ENCODE measurements at regions not wholly inside any gene's neighbourhood (a gene's known extent, or its start where the extent isn't known, plus 50 kb on each side); places are given as distances from the start of the nearest gene placed in this dataset.
"Not testable (repeated sequence)": the region's sequence is repeated elsewhere in the genome, so short reads cannot be mapped to it uniquely, and the experiment has no call there.

GRCh38 chr16:88182967-88183881 lies 199.5 kb upstream of the ZNF469 start:
- TF ChIP-seq ZC3H10 (CRISPR knock-in tag; IDR thresholded peaks at IDR 0.05); ZFP30 (CRISPR knock-in tag; IDR thresholded peaks at IDR 0.05); GLIS3 (CRISPR knock-in tag; IDR thresholded peaks at IDR 0.05); ZNF565 (CRISPR knock-in tag; conservative IDR thresholded peaks at IDR 0.05; ENCODE audit: low read depth); TCF4 (CRISPR knock-in tag; IDR thresholded peaks at IDR 0.05; ENCODE audit: borderline replicate concordance); ZNF70 (CRISPR knock-in tag; IDR thresholded peaks at IDR 0.05); PATZ1 (CRISPR knock-in tag; IDR thresholded peaks at IDR 0.05; ENCODE audit: borderline replicate concordance): not testable (repeated sequence)
- TF ChIP-seq, protein P1, sequence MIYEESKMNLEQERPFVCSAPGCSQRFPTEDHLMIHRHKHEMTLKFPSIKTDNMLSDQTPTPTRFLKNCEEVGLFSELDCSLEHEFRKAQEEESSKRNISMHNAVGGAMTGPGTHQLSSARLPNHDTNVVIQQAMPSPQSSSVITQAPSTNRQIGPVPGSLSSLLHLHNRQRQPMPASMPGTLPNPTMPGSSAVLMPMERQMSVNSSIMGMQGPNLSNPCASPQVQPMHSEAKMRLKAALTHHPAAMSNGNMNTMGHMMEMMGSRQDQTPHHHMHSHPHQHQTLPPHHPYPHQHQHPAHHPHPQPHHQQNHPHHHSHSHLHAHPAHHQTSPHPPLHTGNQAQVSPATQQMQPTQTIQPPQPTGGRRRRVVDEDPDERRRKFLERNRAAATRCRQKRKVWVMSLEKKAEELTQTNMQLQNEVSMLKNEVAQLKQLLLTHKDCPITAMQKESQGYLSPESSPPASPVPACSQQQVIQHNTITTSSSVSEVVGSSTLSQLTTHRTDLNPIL (CRISPR knock-in tag; IDR thresholded peaks at IDR 0.05; ENCODE audit: low read depth): not testable (repeated sequence)
